Body of pancreas (tissue), 4 donors: ENCODE measurements at regions not wholly inside any gene's neighbourhood (a gene's known extent, or its start where the extent isn't known, plus 50 kb on each side); places are given as distances from the start of the nearest gene placed in this dataset.

Experiments
- CTCF ChIP-seq, 7 experiments: fragments of 450-650 bp in 4 of 7; fragments of 200-600 bp in 3 of 7; sonication (generic) in 3 of 7; IDR thresholded peaks; one replicate each; pipeline ENCODE4 v1.5.1; 2016 to 2019; ENCODE audit warnings: antibody characterized with exemption in 7 of 7
- POLR2A ChIP-seq, 3 donors: fragments of 450-650 bp; IDR thresholded peaks; one replicate each; pipeline ENCODE4 v1.6.1; 2016; ENCODE audit warnings: antibody characterized with exemption in 3 of 3, mild to moderate bottlenecking in 2 of 3

GRCh38 chr4:53647547-53647946 is 56.3 kb upstream of the LNX1 start:
- TF ChIP-seq CTCF (IDR thresholded peaks at IDR 0.05) (no peak), POLR2A (IDR thresholded peaks at IDR 0.05) (no peak)
